ENCODE measurements at regions not wholly inside any gene's neighbourhood (a gene's known extent, or its start where the extent isn't known, plus 50 kb on each side); places are given as distances from the start of the nearest gene placed in this dataset.
A peak's percentile ranks its signal among the peaks of the same experiment; 100 is the strongest.
"Not testable (repeated sequence)": the region's sequence is repeated elsewhere in the genome, so short reads cannot be mapped to it uniquely, and the experiment has no call there.

DNA sequence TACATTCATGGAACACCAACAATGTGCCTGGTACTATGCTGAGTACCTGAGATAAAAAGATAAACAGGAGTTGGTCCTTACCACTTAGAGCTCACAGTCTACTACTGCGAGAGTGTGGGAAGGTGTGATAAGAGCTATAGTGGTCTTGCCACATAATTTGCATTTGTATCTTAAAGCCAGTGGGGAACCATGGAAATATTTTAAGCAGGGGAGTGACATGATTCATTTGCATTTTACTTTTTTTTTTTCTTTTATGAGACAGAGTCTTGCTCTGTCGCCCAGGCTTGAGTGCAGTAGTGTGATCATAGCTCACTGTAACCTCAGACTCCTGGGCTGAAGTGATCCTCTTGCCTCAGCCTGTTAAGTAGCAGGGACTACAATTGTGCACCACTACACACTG lies 53.6 kb downstream of the SRGAP2 start:
- H3K4me2 ChIP-seq, FAIRE-seq: not testable (repeated sequence)
- no CpG with 5 or more reads among the region's 2 CpGs for WGBS (ENCODE audit: missing lambda C conversion rate)

DNA sequence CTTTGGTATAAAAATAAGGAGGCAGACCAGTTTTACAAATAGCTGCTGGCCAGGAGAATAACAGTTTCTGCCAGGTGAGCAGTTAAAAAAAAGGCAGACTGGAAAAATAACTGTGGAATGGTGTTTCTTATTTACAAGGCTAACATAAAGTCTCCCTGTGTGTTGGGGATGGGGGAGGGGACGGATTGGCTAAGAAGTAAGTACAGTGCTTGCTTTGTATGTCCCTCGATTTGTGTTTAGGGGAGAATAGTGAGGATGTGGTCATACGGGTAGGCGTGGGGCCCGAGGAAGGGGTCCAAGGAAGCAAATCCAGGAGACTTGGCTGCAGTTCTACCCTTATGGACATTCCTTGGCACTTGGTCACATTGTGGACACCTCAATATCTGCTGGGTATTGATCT lies 58.1 kb downstream of the SRGAP2 start:
- ATAC-seq; H3K4me3 ChIP-seq; FAIRE-seq; H3K4me2 ChIP-seq; H3K27ac ChIP-seq; POLR2A ChIA-PET; H3K9me3 ChIP-seq; H3K4me1 ChIP-seq; DNase-seq (ENCODE audit: low read depth in 1 of 2, low spot score in 1 of 2); CTCF ChIA-PET: not testable (repeated sequence)
- WGBS (ENCODE audit: missing lambda C conversion rate): 90% methylated on average over 5 of the region's 5 CpGs

More for the DNA sequence above, 53.6 kb downstream of the SRGAP2 start:
- CTCF ChIA-PET; H3K9me3 ChIP-seq; DNase-seq (ENCODE audit: low read depth in 1 of 2, low spot score in 1 of 2); H3K4me1 ChIP-seq; H3K4me3 ChIP-seq; ATAC-seq; H3K27ac ChIP-seq; POLR2A ChIA-PET: not testable (repeated sequence)

DNA sequence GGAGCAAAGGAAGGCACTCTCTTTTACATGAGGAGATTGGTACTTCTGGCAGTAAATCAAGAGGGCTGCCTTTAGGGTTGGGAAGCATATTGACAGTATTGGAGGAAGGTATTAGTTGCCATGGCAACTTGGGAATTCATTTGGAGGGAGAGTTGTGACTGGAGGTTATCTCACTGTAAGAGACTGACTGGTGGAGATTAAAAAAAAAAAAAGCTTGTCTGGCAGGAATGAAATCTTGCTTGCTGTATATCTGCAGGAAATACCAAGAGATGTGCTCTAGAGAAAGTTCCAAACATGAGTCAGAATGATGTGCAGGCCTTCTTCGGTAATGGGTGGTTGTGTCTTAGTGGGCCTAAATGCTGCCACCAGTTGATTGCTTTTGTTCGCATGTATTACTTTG lies 59.1 kb downstream of the SRGAP2 start:
- POLR2A ChIA-PET; DNase-seq (ENCODE audit: low read depth in 1 of 2, low spot score in 1 of 2); H3K4me1 ChIP-seq; H3K9me3 ChIP-seq; H3K4me3 ChIP-seq; H3K27ac ChIP-seq; CTCF ChIA-PET; H3K4me2 ChIP-seq; FAIRE-seq: not testable (repeated sequence)
- ATAC-seq: peak in 1 of 2 experiments; percentile 28; a peak in 2 of 6 replicates
- 100% methylated on average over 1 of the region's 2 CpGs for WGBS (ENCODE audit: missing lambda C conversion rate)

DNA sequence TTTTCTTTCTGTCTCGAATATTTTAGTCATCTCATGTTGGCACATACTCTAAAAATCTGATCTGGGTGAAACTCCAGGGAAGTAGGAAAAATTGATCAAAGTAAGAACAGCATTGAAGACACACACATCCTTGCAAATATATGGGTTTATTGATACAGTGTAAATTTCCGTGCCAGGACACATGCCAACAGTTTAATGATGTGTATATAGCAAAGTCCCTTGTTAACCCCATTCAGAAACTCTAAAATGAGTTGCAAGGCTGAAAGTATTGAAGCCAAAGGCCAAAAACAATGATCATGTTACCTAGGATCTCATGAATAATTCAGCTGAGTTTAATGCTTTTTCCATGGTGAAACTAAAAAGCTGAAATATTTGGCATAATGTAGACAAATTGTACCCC lies 61.6 kb downstream of the SRGAP2 start:
- FAIRE-seq; H3K4me3 ChIP-seq; H3K9me3 ChIP-seq; ATAC-seq; CTCF ChIA-PET; DNase-seq (ENCODE audit: low read depth in 1 of 2, low spot score in 1 of 2); H3K4me1 ChIP-seq; H3K27ac ChIP-seq; POLR2A ChIA-PET; H3K4me2 ChIP-seq: not testable (repeated sequence)
- no CpG with 5 or more reads among the region's 2 CpGs for WGBS (ENCODE audit: missing lambda C conversion rate)

DNA sequence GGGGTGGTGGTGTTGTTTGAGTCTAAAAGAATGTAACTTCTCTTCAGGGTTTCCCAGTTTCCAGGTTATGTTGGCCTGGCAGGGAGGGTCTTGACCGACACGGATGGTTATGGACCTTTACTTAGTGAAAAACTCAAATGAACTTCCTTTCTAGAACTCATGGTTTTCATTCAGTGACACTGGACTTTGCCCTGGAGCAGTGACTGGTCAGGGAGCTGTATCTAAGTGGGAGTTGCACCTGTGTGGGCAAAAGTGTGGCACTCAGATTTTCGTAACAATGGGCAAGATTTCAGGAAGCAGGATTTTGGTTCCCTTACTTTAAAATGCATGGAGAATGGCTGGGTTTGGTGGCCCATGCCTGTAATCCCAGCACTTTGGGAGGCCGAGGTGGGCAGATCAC lies 67.8 kb downstream of the SRGAP2 start:
- ATAC-seq; H3K9me3 ChIP-seq; POLR2A ChIA-PET; H3K4me3 ChIP-seq; H3K27ac ChIP-seq; CTCF ChIA-PET; H3K4me1 ChIP-seq; H3K4me2 ChIP-seq; DNase-seq (ENCODE audit: low read depth in 1 of 2, low spot score in 1 of 2); FAIRE-seq: not testable (repeated sequence)
- no CpG with 5 or more reads among the region's 4 CpGs for WGBS (ENCODE audit: missing lambda C conversion rate)

DNA sequence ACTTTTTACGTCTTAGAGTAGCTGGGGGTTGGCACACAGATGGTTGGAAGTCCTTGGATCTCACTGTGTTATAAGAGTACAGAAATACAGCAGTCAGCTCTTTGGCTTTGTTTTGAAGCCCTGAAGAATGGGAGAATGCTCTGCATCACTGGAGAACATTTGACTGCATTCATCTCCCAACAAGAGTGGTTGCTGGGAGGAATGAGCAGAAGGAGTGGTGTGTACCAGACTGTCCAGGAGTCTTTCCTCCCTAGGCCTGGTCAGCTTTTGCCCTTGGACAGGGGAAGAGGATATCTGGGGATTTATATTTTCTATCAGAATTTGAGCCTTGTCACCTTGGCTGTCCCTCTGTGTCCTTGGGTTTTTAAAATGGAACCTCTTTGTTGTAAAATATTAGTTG lies 69.8 kb downstream of the SRGAP2 start:
- FAIRE-seq; H3K9me3 ChIP-seq; ATAC-seq; POLR2A ChIA-PET; H3K4me3 ChIP-seq; CTCF ChIA-PET; H3K27ac ChIP-seq; H3K4me2 ChIP-seq; DNase-seq (ENCODE audit: low read depth in 1 of 2, low spot score in 1 of 2); H3K4me1 ChIP-seq: not testable (repeated sequence)
- WGBS (ENCODE audit: missing lambda C conversion rate): 88% methylated on average over 1 of the region's 1 CpG

DNA sequence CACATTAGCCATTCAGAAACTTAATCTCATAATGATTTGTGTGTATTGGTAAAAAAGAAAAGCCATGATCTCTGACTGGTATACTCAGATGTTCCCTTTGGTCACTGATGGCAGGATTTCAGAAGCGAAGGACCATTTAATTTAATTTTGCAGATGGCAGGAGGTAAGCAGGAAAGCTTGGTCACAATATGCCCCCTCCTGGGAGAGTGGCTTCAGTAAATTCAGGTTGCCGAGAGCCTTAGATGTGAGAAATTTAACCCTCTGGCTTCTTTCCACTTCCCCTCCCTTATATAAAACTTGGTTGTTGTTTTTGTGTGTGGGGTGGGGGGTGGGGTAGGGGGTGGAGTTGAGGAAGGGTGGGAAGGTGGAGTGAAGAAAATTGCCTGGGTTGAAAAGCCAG lies 72.8 kb downstream of the SRGAP2 start:
- H3K4me3 ChIP-seq; POLR2A ChIA-PET; CTCF ChIA-PET; H3K9me3 ChIP-seq; FAIRE-seq; DNase-seq (ENCODE audit: low read depth in 1 of 2, low spot score in 1 of 2); ATAC-seq; H3K4me2 ChIP-seq; H3K4me1 ChIP-seq; H3K27ac ChIP-seq: not testable (repeated sequence)
- WGBS (ENCODE audit: missing lambda C conversion rate): 69% methylated on average over 1 of the region's 2 CpGs

DNA sequence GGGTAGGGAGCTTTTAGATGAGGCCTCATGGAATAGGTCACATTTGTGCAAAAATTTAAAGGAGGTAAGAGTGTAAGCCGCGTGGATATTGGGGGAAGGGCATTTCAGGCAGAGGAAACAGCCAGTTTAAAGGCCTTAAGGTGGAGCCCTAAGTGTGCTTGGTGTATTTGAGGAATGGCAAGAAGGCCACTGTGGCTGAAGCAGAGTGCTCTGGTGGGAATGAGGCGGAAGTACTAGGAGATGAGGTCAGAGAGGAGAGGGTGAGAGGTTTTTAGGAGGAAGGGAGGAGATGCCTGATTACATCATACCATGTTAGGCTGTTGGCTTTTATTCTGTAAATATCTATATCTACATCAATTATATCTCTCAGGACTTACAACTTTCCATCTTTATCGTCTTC lies 75.3 kb downstream of the SRGAP2 start:
- FAIRE-seq, H3K4me1 ChIP-seq, POLR2A ChIA-PET, H3K9me3 ChIP-seq, ATAC-seq, H3K4me2 ChIP-seq, H3K27ac ChIP-seq, H3K4me3 ChIP-seq, CTCF ChIA-PET: not testable (repeated sequence)
- 98% methylated on average over 3 of the region's 4 CpGs for WGBS (ENCODE audit: missing lambda C conversion rate)
- peak in 1 of 2 experiments; percentile 2 for DNase-seq (ENCODE audit: low read depth in 1 of 2, low spot score in 1 of 2)

DNA sequence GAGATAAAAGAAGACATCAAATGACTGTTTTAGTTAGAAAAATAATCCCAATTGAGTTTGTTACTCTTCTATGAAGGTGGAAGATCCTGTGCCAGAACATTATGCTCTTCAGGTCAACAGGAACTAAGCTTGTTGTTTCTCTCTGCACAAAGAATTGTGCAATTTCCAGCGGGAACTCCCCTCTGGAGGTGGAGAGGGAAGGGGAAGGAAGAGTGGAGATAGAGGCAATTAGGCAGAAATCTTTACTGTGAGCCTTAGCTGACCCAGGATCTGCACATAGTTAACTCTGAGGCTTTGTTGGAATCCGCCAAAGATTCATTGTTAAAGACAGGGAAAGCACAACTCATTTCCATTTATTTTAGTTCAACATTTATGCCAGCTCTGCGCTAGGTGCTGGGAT lies 77.3 kb downstream of the SRGAP2 start:
- DNase-seq (ENCODE audit: low read depth in 1 of 2, low spot score in 1 of 2); FAIRE-seq; H3K27ac ChIP-seq; POLR2A ChIA-PET; ATAC-seq; H3K4me3 ChIP-seq; H3K4me1 ChIP-seq; H3K9me3 ChIP-seq; H3K4me2 ChIP-seq; CTCF ChIA-PET: not testable (repeated sequence)
- 75% methylated on average over 1 of the region's 3 CpGs for WGBS (ENCODE audit: missing lambda C conversion rate)

DNA sequence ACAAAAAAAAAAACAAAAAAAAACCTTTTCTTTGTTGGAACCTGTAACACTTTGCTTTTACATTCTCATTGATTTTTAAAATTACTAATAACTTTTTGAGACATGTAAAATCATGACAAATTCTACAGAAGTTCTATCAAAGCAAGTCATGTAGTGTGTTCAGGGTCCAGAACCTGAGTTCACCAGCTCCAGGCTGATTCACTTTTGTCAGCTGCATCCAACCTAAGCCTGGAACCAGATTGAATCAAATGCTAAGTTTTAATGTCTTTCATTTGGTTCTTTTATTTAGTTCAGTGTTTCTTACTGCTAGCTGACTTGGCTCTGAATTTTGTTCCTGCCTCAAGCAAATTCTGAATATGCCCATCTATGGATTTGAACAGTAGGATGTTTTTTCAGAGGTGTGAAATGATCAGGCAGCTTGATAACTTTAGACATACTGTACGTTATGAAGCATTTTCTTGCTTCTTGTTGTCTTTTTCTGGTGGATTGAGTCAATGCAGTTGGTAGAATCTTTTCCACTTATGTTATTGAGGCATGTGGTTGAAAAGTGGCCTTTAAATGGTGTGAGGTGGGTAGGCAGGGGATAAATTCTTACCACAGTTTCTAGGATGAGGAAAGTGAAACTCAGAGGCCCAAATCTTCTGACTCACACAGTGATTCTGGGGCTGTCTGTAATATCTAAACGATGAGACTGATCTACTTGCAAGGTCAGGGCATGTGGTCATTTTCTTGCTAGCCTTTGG lies 78.7 kb downstream of the SRGAP2 start:
- POLR2A ChIA-PET; H3K4me1 ChIP-seq; H3K27ac ChIP-seq; FAIRE-seq; H3K4me2 ChIP-seq; DNase-seq (ENCODE audit: low read depth in 1 of 2, low spot score in 1 of 2); H3K4me3 ChIP-seq; H3K9me3 ChIP-seq: not testable (repeated sequence)
- WGBS (ENCODE audit: missing lambda C conversion rate): no CpG with 5 or more reads among the region's 2 CpGs
- CTCF ChIA-PET: interaction anchor here (0.7 kb wide), 1 partner anchor 174 kb away, joined by 6 read pairs; no protein-coding TSS in a partner anchor
- peak; percentile 90 to 92; a peak in 5 of 6 replicates for ATAC-seq

DNA sequence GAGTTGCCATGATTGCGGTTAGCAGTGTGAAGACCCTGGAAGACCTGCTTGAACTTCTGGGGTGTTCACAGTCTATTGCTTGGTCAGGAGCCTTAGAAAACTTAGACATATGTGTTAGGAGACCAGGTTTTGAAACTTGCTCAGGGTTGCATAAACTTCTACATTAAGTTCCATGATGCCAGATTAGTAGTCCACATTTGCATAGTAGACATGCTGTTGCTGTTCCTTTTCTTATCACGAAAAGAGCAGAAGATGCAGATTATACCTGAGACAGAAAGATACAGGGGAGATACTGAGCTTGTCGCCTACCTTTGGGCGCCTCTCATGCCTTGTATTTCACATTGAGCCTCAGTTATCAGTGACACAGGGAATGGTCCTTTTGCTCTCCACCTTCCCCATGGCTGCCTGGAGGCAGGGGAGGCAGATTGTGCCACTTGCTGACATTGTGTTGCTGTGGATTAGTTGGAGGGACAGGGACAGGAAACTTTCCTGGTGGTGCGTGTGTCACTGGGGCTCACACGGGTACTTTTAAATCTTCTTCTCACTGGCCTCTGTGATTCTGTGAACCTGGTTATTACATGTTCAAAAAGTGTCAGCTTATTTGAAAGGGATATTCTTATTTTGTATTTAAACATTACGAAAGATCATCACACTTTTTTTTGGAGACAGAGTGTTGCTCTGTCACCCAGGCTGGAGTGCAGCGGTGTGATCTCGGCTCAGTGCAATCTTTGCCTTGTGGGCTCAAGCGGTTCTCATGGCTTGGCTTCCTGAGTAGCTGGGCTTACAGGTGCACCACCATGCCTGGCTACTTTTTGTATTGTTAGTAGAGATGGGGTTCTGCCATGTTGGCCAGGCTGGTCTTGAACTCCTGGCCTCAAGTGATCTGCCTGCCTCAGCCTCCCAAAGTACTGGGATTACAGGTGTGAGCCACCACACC lies 82.0 kb downstream of the SRGAP2 start:
- H3K27ac ChIP-seq; FAIRE-seq; H3K4me3 ChIP-seq; POLR2A ChIA-PET; H3K4me2 ChIP-seq; CTCF ChIA-PET; ATAC-seq; H3K4me1 ChIP-seq; H3K9me3 ChIP-seq; DNase-seq (ENCODE audit: low read depth in 1 of 2, low spot score in 1 of 2): not testable (repeated sequence)
- 95% methylated on average over 7 of the region's 10 CpGs for WGBS (ENCODE audit: missing lambda C conversion rate)
